ENCODE measurements at regions not wholly inside any gene's neighbourhood (a gene's known extent, or its start where the extent isn't known, plus 50 kb on each side); places are given as distances from the start of the nearest gene placed in this dataset.
"Not testable (repeated sequence)": the region's sequence is repeated elsewhere in the genome, so short reads cannot be mapped to it uniquely, and the experiment has no call there.

GRCh38 chr18:54662986-54663385, 71.9 kb downstream of the DYNAP start:
- no peak for DNase-seq

GRCh38 chr18:54669701-54670100, 78.7 kb downstream of the DYNAP start:
- DNase-seq: not testable (repeated sequence)

GRCh38 chr18:54671291-54671881, 80.3 kb downstream of the DYNAP start:
- no peak for DNase-seq

GRCh38 chr18:54672109-54672508, 81.1 kb downstream of the DYNAP start:
- no peak for DNase-seq

GRCh38 chr18:54672846-54673475, 81.9 kb downstream of the DYNAP start:
- no peak for DNase-seq

- DNase-seq: no peak
These were observed 82.9 kb downstream of the DYNAP start for GRCh38 chr18:54673936-54674335.

GRCh38 chr18:54675076-54675475, 84.0 kb downstream of the DYNAP start:
- DNase-seq: no peak

- peak; percentile 29 for DNase-seq
These were observed 88.5 kb downstream of the DYNAP start for GRCh38 chr18:54679318-54680149.

GRCh38 chr18:54684784-54685183, 93.7 kb downstream of the DYNAP start:
- peak; percentile 49 for DNase-seq

GRCh38 chr18:54689319-54689718, 98.3 kb downstream of the DYNAP start:
- DNase-seq: no peak

- no peak for DNase-seq
These were observed 99.2 kb downstream of the DYNAP start for GRCh38 chr18:54690198-54690597.

- no peak for DNase-seq
These were observed 101.4 kb downstream of the DYNAP start for GRCh38 chr18:54692463-54692862.

GRCh38 chr18:54696616-54697293, 105.7 kb downstream of the DYNAP start:
- DNase-seq: no peak

- no peak for DNase-seq
These were observed 109.5 kb downstream of the DYNAP start for GRCh38 chr18:54700580-54700979.

- DNase-seq: no peak
These were observed 111.6 kb downstream of the DYNAP start for GRCh38 chr18:54702686-54703085.

- no peak for DNase-seq
These were observed 118.0 kb upstream of the RAB27B start for GRCh38 chr18:54710074-54710899.

- DNase-seq: no peak
These were observed 117.4 kb upstream of the RAB27B start for GRCh38 chr18:54710900-54711281.

- DNase-seq: no peak
These were observed 116.0 kb upstream of the RAB27B start for GRCh38 chr18:54712306-54712705.

- DNase-seq: no peak
These were observed 115.5 kb upstream of the RAB27B start for GRCh38 chr18:54712758-54713157.

GRCh38 chr18:54713386-54713785, 114.9 kb upstream of the RAB27B start:
- no peak for DNase-seq

GRCh38 chr18:54714851-54715250, 113.4 kb upstream of the RAB27B start:
- no peak for DNase-seq

- no peak for DNase-seq
These were observed 111.7 kb upstream of the RAB27B start for GRCh38 chr18:54716586-54716985.

All from left hindlimb (tissue), 1 donor.